ENCODE measurements at regions not wholly inside any gene's neighbourhood (a gene's known extent, or its start where the extent isn't known, plus 50 kb on each side); places are given as distances from the start of the nearest gene placed in this dataset.
A peak's percentile ranks its signal among the peaks of the same experiment; 100 is the strongest.
"Not testable (repeated sequence)": the region's sequence is repeated elsewhere in the genome, so short reads cannot be mapped to it uniquely, and the experiment has no call there.

- 22 to 31% methylated on average over 4 of the region's 4 CpGs for WGBS, 2 donors
- Histone ChIP-seq H3K9me3 (peaks cover 0 to 11% (median 2%) of the 10 kb centered on the region in 4 donors), H3K27ac (no peak overlapping the region), H3K36me3 (peaks cover 0 to 4% (median 0%) of the 10 kb centered on the region in 3 donors), H3K4me1 (peaks cover 0 to 8% (median 0%) of the 10 kb centered on the region in 4 donors), H3K4me3 (no peak overlapping the region), H3K27me3 (no peaks in the 10 kb centered on the region)
- no peak for DNase-seq (ENCODE audit: low spot score in 2 of 2)
- TF ChIP-seq EP300 (IDR thresholded peaks at IDR 0.05): no peak
- TF ChIP-seq CTCF (IDR thresholded peaks at IDR 0.05): no peak
- TF ChIP-seq POLR2A (IDR thresholded peaks at IDR 0.05): no peak
Observed at GRCh38 chr14:87617079-87617478, 375.9 kb downstream of the GALC start.

- Histone ChIP-seq H3K4me3 (no peak overlapping the region), H3K27me3 (no peaks in the 10 kb centered on the region), H3K27ac (no peak overlapping the region), H3K4me1 (peaks cover 0 to 8% (median 0%) of the 10 kb centered on the region in 4 donors), H3K36me3 (no peaks in the 10 kb centered on the region), H3K9me3 (peaks cover 0 to under 1% (median 0%) of the 10 kb centered on the region in 4 donors)
- no peak for TF ChIP-seq POLR2A (IDR thresholded peaks at IDR 0.05)
- TF ChIP-seq CTCF (IDR thresholded peaks at IDR 0.05): peak; percentile 45 to 71 (median 70)
- peak; percentile 14 to 55 for DNase-seq (ENCODE audit: low spot score in 2 of 2)
- WGBS, 2 donors: 55 to 57% methylated on average over 12 of the region's 12 CpGs
Observed at GRCh38 chr14:87615822-87616679, 376.9 kb downstream of the GALC start.

GRCh38 chr14:87615047-87615446 lies 377.9 kb downstream of the GALC start:
- TF ChIP-seq CTCF (IDR thresholded peaks at IDR 0.05) (no peak), EP300 (IDR thresholded peaks at IDR 0.05) (no peak), POLR2A (IDR thresholded peaks at IDR 0.05) (no peak)
- 82 to 83% methylated on average over 3 of the region's 3 CpGs for WGBS, 2 donors
- no peaks in the 10 kb centered on the region for H3K9me3 ChIP-seq

GRCh38 chr14:87613881-87614280 lies 379.1 kb downstream of the GALC start:
- no peak for DNase-seq (ENCODE audit: low spot score in 2 of 2)
- 67 to 68% methylated on average over 2 of the region's 2 CpGs for WGBS, 2 donors
- no peak for TF ChIP-seq EP300 (IDR thresholded peaks at IDR 0.05)
- TF ChIP-seq POLR2A (IDR thresholded peaks at IDR 0.05): no peak
- TF ChIP-seq CTCF (IDR thresholded peaks at IDR 0.05): no peak
- no peaks in the 10 kb centered on the region for H3K36me3 ChIP-seq
- H3K27ac ChIP-seq: no peak overlapping the region
- H3K9me3 ChIP-seq: no peaks in the 10 kb centered on the region
- H3K4me3 ChIP-seq: no peak overlapping the region
- peaks cover 0 to 8% (median 0%) of the 10 kb centered on the region in 4 donors for H3K4me1 ChIP-seq
- H3K27me3 ChIP-seq: no peaks in the 10 kb centered on the region

More at GRCh38 chr14:87615047-87615446, 377.9 kb downstream of the GALC start:
- Histone ChIP-seq H3K36me3 (no peaks in the 10 kb centered on the region), H3K4me1 (peaks cover 0 to 8% (median 0%) of the 10 kb centered on the region in 4 donors), H3K4me3 (no peak overlapping the region), H3K27me3 (no peaks in the 10 kb centered on the region), H3K27ac (no peak overlapping the region)
- DNase-seq (ENCODE audit: low spot score in 2 of 2): no peak

GRCh38 chr14:87607056-87607455 lies 385.9 kb downstream of the GALC start:
- H3K4me1 ChIP-seq; H3K4me3 ChIP-seq; H3K27ac ChIP-seq; H3K27me3 ChIP-seq; H3K36me3 ChIP-seq; DNase-seq (ENCODE audit: low spot score in 2 of 2): not testable (repeated sequence)
- H3K9me3 ChIP-seq: peaks cover 0 to 18% (median 0%) of the 10 kb centered on the region in 4 donors
- 84 to 87% methylated on average over 3 of the region's 3 CpGs for WGBS, 2 donors
